Sigmoid colon (tissue), 6 donors: ENCODE measurements at regions not wholly inside any gene's neighbourhood (a gene's known extent, or its start where the extent isn't known, plus 50 kb on each side); places are given as distances from the start of the nearest gene placed in this dataset.

ENCODE experiments used
- DNase-seq: peaks from one replicate; pipeline ENCODE4 v3.0.0-alpha.2; 2019
- H3K27ac ChIP-seq, 4 donors: fragments of 200-600 bp; sonication (generic); one replicate each; pipeline ENCODE4 v1.5.1; 2016 to 2019; ENCODE audit warnings: mild to moderate bottlenecking in 1 of 4
- H3K27me3 ChIP-seq, 3 donors: fragments of 200-600 bp; sonication (generic); one replicate each; pipeline ENCODE4 v1.5.1; 2019; ENCODE audit warnings: mild to moderate bottlenecking in 1 of 3
- H3K36me3 ChIP-seq, 4 donors: fragments of 200-600 bp; sonication (generic); one replicate each; pipeline ENCODE4 v1.5.1; 2016 to 2019
- H3K4me1 ChIP-seq, 4 donors: fragments of 200-600 bp; sonication (generic); one replicate each; pipeline ENCODE4 v1.5.1; 2017 to 2019
- H3K4me3 ChIP-seq, 4 donors: fragments of 200-600 bp; sonication (generic); one replicate each; pipeline ENCODE4 v1.5.1; 2017 to 2019; ENCODE audit warnings: mild to moderate bottlenecking in 2 of 4, moderate library complexity in 1 of 4
- H3K9me3 ChIP-seq, 4 donors: fragments of 200-600 bp in 3 of 4; sonication (generic) in 3 of 4; one replicate each; pipeline versions ENCODE4 v1.5.1 to v1.6.1; 2013 to 2019
- CTCF ChIP-seq, 4 experiments: fragments of 450-650 bp in 3 of 4; fragments of 200-600 bp in 1 of 4; IDR thresholded peaks; one replicate each; pipeline ENCODE4 v1.5.1; 2016 to 2019; ENCODE audit warnings: antibody characterized with exemption in 4 of 4, mild to moderate bottlenecking in 3 of 4, moderate library complexity in 2 of 4
- EP300 ChIP-seq, 4 donors: sonication (generic); formaldehyde crosslinking; IDR thresholded peaks; one replicate each; pipeline ENCODE4 v1.6.1; 2017; ENCODE audit warnings: antibody characterized with exemption in 4 of 4
- POLR2A ChIP-seq, 2 donors: fragments of 450-650 bp; IDR thresholded peaks; one replicate each; pipeline ENCODE4 v1.6.1; 2016; ENCODE audit warnings: antibody characterized with exemption in 2 of 2, mild to moderate bottlenecking in 2 of 2, moderate library complexity in 2 of 2
- POLR2AphosphoS5 ChIP-seq, 4 donors: sonication (generic); formaldehyde crosslinking; IDR thresholded peaks; one replicate each; pipeline ENCODE4 v1.6.1; 2017; ENCODE audit warnings: antibody characterized with exemption in 4 of 4
- WGBS, 2 donors: extraction: QIAGEN DNeasy Blood & Tissue Kit; methylation state at CpG; one replicate each; pipeline ENCODE4 v1.1.7; 2013; 5-methylcytosine and 5-hydroxymethylcytosine counted together
- intact Hi-C: fragments of 100-400 bp; cut with DNase I; formaldehyde crosslinking; loops from one replicate; pipeline ENCODE4 v1.15.1; 2023
- donor health status: healthy with polysubstance abuse.
- donor health status: healthy.

- Histone ChIP-seq H3K27me3 (no peaks in the 10 kb centered on the region), H3K4me1 (no peaks in the 10 kb centered on the region), H3K27ac (no peak overlapping the region), H3K9me3 (no peaks in the 10 kb centered on the region), H3K36me3 (no peaks in the 10 kb centered on the region), H3K4me3 (no peak overlapping the region)
- WGBS, 2 donors = 82 to 93% methylated on average over 2 of the region's 2 CpGs
- no peak for DNase-seq
- no peak for TF ChIP-seq CTCF (IDR thresholded peaks at IDR 0.05)
- TF ChIP-seq POLR2A (IDR thresholded peaks at IDR 0.05) = no peak
- TF ChIP-seq POLR2AphosphoS5 (IDR thresholded peaks at IDR 0.05) = no peak
- no peak for TF ChIP-seq EP300 (IDR thresholded peaks at IDR 0.05)
- intact Hi-C loops = no loop called here
Measured at GRCh38 chr5:58284886-58285285, 175.0 kb downstream of the PLK2 start.

GRCh38 chr5:58281189-58281588 lies 178.7 kb downstream of the PLK2 start:
- TF ChIP-seq EP300 (IDR thresholded peaks at IDR 0.05) = no peak
- TF ChIP-seq POLR2AphosphoS5 (IDR thresholded peaks at IDR 0.05) = no peak
- no peak for TF ChIP-seq CTCF (IDR thresholded peaks at IDR 0.05)
- Histone ChIP-seq H3K36me3 (no peaks in the 10 kb centered on the region), H3K9me3 (no peaks in the 10 kb centered on the region), H3K4me3 (no peak overlapping the region), H3K27me3 (no peaks in the 10 kb centered on the region), H3K27ac (no peak overlapping the region), H3K4me1 (no peaks in the 10 kb centered on the region)
- no peak for DNase-seq
- WGBS, 2 donors = 92% methylated on average over 2 of the region's 2 CpGs
- intact Hi-C loops = no loop called here

- no peaks in the 10 kb centered on the region for H3K4me1 ChIP-seq
- TF ChIP-seq CTCF (IDR thresholded peaks at IDR 0.05) (no peak), POLR2AphosphoS5 (IDR thresholded peaks at IDR 0.05) (no peak), POLR2A (IDR thresholded peaks at IDR 0.05) (no peak), EP300 (IDR thresholded peaks at IDR 0.05) (no peak)
- H3K9me3 ChIP-seq = no peaks in the 10 kb centered on the region
- no peaks in the 10 kb centered on the region for H3K27me3 ChIP-seq
- H3K27ac ChIP-seq = no peak overlapping the region
- DNase-seq = no peak
- intact Hi-C loops = no loop called here
- H3K36me3 ChIP-seq = no peaks in the 10 kb centered on the region
- 77 to 87% methylated on average over 1 of the region's 1 CpG for WGBS, 2 donors
- H3K4me3 ChIP-seq = no peak overlapping the region
Measured at GRCh38 chr5:58279259-58279658, 180.6 kb downstream of the PLK2 start.

- intact Hi-C loops = no loop called here
Measured at GRCh38 chr5:58276431-58276830, 183.5 kb downstream of the PLK2 start.

More at GRCh38 chr5:58276431-58276830, 183.5 kb downstream of the PLK2 start:
- DNase-seq = no peak
- WGBS, 2 donors = 88 to 93% methylated on average over 3 of the region's 3 CpGs
- Histone ChIP-seq H3K9me3 (no peaks in the 10 kb centered on the region), H3K4me1 (no peaks in the 10 kb centered on the region), H3K36me3 (no peaks in the 10 kb centered on the region), H3K27me3 (no peaks in the 10 kb centered on the region), H3K4me3 (no peak overlapping the region), H3K27ac (no peak overlapping the region)
- TF ChIP-seq EP300 (IDR thresholded peaks at IDR 0.05) = no peak
- no peak for TF ChIP-seq CTCF (IDR thresholded peaks at IDR 0.05)
- TF ChIP-seq POLR2A (IDR thresholded peaks at IDR 0.05) = no peak
- TF ChIP-seq POLR2AphosphoS5 (IDR thresholded peaks at IDR 0.05) = no peak
